T-helper 1 cell treated with Interleukin-12 subunit alpha and Interleukin-12 subunit beta and Interleukin-4 antibody, amounts not matched to agents 30 ng/mL and 1 ng/mL, for 36 hours (primary cell): ENCODE measurements at regions not wholly inside any gene's neighbourhood (a gene's known extent, or its start where the extent isn't known, plus 50 kb on each side); places are given as distances from the start of the nearest gene placed in this dataset.
"Not testable (repeated sequence)": the region's sequence is repeated elsewhere in the genome, so short reads cannot be mapped to it uniquely, and the experiment has no call there.

Experiments
- intact Hi-C: fragments of 100-400 bp; cut with micrococcal nuclease; formaldehyde crosslinking; loops from one replicate; pipeline ENCODE4 v1.15.1; 2024

DNA sequence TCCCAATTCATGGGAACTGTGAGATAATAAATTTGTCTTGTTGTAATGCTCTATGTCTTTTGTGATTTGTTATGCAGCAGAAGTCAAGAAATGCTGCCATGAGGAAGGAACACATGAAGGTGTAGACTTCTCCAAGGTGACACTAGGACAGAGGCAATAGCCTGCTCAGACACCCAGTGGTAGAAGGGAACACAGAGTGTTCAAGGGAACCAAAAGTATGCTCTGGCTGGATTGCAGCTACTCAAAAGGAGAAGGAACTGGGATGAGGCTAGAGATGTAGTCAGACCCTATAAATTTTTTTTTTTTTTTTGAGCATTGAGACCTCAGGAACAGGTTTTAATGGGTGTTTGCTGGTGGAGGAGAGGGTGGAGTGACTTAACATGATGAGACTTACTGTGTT lies 232.5 kb downstream of the PARP8 start:
- intact Hi-C loops = no loop called here

DNA sequence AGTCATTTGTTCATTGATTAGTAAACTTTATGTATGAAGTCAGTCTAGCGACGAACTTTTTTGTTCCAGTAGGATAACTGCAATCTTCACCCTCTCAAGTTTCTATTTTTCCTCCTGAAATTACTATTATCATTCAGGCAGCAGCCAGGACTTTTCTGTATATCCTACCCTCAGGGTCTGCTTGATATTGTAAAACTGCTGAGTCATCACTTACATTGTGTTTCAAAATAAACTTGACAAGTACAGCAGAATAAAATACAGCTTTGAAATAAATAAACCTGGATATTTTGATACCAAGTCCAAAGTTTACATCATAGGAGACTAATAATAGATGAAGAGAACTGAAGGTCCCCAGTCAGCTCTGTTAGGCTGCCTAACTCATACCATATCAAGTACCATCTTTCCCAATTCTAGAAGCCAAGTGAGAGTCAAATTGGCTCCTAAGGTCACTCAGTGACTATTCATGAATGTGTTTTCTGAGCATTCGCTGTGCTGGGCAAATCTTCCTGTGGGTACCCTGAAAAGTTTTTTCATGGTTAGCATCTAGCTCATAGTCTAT lies 234.6 kb downstream of the PARP8 start:
- intact Hi-C loops = no loop called here

GRCh38 chr5:50903651-50904050 lies 237.2 kb downstream of the PARP8 start:
- intact Hi-C loops = no loop called here

- intact Hi-C loops = no loop called here
Observed at GRCh38 chr5:50905996-50906570, 239.6 kb downstream of the PARP8 start.

DNA sequence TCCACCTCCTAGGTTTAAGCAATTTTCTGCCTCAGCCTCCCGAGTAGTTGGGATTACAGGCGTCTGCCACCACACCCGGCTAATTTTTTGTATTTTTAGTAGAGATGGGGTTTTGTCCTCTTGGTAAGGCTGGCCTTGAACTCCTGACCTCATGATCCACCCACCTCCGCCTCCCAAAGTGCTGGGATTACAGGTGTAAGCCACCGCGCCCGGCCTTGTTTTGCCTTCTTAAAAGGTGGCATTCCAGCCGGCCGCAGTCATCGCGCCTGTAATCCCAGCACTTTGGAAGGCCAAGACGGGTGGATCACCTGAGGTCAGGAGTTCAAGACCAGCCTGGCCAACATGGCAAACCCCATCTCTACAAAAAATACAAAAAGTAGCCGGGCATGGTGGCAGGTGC lies 253.7 kb downstream of the PARP8 start:
- intact Hi-C loops = not testable (repeated sequence)

DNA sequence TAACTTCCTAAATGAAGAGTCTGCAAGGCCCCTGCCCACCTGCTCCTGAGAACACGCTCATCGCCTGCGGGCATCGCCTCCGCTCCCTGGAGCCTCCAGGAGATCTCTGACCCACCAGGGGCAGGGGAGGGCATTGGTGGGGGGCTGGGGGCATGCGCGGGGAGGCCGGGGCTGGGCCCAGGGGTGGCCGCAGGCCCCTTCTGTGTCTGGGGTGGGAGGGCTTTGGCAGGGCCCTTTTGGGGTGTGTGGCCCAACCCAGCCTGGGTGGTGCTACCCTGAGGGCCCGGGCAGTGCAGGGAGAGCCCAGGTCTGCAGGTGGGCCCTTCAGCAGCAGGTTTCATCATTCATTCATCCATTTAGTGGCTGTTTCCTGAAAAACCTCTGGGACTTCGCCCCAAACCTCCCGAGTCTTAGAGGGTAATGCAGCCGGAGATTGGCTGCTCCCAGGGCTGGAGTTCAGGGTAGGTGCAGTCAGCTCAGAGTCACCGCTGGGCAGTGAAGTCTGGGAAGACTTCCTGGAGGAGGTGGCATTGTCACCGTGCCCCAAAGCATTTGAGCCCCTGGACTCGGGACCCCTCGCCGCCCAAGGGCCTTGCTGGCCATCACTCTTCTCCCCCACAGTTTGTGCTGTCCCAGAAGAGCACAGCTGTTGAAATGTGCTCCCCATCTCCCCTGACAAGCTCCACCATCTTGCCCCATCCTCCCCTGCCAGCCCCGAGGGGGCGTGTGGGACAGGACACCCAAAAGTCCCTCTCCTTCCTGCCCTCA lies 255.1 kb downstream of the PARP8 start:
- intact Hi-C loops = no loop called here

DNA sequence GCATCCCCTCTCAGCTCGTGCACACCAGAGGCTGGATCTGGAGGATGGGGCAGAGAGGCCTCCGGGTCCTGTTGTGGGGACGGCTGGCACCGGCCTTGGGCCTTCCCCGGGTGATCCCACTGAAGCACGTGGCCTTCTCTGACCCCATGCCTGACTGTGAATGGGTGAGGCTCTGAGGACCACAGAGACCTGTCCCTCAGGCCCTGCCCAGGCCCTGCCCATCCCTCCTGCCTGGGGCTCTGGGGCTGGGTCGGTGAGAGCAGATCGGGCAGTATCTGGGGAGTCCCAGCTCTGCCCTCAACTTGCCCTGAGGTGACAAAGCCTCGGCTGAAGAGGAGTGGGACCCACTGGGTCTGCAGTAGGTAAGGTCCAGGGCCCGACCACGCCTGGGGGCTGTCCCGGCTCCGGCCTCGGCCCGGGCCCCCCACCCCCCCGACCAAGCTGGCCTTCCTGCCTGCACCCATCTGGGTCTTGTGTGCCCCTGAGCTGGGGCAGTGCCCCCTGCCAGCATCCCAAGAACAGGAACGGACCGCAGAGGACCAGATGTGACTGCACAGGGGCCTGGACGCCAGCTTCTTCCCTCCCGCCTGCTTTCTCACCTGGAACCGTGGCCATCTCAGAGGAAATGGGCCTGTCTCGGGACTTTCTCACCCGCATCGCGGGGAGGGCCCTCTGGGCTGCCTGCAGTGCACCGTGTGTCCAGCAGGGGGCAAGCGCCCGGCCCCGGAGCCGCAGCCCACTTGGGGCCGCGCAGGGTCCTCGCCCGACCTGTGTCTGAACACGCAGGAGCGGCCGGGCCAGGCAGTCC lies 255.9 kb downstream of the PARP8 start:
- intact Hi-C loops = not testable (repeated sequence)

DNA sequence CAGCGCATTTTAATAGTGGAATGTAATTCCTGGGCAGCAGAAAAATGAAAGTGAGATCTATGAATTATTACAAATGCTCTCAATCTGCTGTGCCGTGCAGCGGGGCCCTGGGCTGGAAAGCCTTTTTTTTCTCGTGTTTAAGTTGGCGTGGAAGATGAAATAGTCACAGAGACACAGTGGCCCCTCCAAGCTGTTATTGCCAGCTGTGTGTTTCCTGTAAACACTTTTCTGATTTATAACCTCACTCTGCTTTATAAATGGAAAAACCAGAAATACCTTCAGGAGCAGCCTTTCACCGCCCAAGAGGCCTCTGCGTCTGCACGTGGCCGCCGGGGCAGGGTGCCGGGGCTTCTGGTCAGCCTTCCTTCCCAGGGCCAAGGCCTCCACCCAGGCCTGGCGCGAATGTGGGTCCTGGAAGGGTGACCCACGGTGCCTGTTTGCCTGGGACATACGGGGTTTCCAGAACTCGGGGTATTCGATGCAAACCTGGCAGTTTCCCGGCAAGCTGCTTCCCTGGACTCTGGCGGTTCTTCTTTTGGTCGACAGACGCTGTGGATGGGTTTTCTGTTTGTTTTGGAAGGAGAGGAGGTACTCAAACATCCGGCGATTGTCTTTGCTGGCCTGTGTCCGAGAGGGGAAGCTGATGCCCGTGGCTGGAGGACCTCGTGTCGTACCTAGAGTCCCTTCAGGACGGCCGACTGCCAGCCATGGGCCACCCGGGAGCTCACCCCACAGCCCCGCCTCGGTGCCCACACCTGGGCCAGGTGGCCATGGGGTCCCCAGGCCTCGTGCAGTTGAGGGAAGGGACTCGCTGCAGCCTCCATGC lies 256.7 kb downstream of the PARP8 start:
- intact Hi-C loops = no loop called here

- intact Hi-C loops = no loop called here
Observed at GRCh38 chr5:50923768-50924494, 257.5 kb downstream of the PARP8 start.

GRCh38 chr5:50927953-50928352 lies 261.5 kb downstream of the PARP8 start:
- intact Hi-C loops = no loop called here

GRCh38 chr5:50929174-50929573 lies 262.7 kb downstream of the PARP8 start:
- intact Hi-C loops = no loop called here

DNA sequence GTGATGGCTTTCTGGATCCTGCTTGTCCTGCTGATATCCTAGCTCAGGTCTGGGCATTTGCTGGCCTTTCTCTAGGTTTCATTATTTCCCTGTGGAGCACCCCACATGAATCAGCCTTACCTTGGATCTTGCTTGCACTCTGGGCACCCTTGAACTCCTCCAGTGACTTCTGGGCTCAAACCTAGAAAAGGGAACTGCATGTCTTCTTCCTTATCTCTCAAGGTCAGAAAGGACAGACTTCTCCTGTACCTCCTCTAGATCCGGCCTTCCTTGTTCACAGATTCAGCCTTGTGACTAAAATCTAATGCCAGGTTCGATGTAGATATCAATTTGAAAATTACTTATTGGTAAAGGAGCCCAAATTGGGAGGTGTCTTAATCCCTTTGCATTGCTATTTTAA lies 267.9 kb downstream of the PARP8 start:
- intact Hi-C loops = no loop called here

GRCh38 chr5:50945139-50945538 lies 278.7 kb downstream of the PARP8 start:
- intact Hi-C loops = no loop called here

- intact Hi-C loops = no loop called here
Observed at GRCh38 chr5:50947906-50948683, 281.7 kb downstream of the PARP8 start.

DNA sequence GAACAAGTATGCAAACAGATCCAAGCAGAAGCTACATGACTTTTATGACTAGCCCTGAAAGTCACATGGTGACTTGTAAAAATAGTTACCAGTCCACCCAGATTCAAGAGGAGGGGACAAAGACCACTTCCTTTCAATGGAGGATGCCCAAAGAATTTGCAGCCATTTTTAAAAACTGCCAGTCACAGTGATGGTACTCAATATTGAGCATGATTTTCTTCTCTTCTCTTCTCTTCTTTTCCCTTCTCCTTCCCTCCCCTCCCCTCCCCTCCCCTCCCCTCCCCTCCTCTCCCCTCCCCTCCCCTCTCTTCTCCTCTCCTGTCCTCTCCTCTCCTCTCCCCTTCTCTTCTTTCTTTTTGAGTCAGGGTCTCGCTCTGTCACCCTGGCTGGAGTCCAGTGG lies 286.9 kb downstream of the PARP8 start:
- intact Hi-C loops = no loop called here

- intact Hi-C loops = loop anchor here (1.0 kb wide), 1 partner anchor 1698 kb away; no protein-coding TSS in a partner anchor
Observed at GRCh38 chr5:50958852-50959457, 292.5 kb downstream of the PARP8 start.

DNA sequence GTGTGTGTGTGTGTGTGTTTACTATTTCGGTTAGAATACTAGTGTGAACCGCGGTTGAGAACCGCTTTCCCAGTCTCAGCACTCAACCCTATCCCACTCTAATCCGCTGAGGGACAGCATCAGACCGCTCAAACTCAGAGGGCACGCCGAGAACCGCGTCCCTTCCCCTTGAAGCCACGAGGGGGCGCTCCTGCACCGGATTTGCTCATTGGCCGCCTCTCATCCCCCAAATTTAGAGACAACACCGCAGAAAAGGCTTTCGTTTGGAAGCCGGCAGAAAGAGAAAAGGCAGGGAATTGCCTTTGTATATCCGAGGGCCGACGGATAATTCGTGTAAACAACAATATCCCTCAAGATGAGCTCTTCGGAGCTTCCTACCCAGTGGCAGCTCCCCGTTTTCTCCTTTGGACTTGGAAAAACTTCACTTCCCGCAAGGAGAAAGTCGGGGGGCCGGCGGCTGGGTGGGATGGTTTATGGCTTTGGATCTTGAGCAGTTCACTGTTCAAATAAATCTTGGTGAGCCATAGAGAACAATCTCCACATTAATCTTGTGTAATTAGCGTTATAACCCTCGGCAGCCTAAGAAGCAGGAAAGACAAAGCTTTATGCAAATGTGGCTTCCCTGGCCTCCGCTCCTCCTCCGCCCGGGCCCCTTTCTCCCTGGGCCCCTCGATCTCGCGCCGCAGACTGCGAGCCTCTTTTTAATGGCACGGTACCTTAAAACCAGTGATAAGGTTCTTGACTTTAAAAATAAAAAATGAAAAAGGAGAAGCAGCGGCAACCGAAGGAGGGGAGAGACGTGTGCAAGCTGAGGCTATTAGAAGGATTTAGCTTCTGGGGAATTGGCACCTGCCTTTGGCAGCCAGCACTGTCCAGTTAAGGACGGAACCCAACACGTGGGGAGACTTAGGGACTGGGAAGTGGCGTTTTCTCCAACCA lies 296.8 kb downstream of the PARP8 start:
- intact Hi-C loops = loop anchor here (1.0 to 2.0 kb wide), 4 partner anchors 418 to 1694 kb away; no protein-coding TSS in a partner anchor
